HUES64 (cell line): ENCODE measurements at regions not wholly inside any gene's neighbourhood (a gene's known extent, or its start where the extent isn't known, plus 50 kb on each side); places are given as distances from the start of the nearest gene placed in this dataset.
"Not testable (repeated sequence)": the region's sequence is repeated elsewhere in the genome, so short reads cannot be mapped to it uniquely, and the experiment has no call there.

Source experiments
- H3K27ac ChIP-seq: 2 replicates; pipeline ENCODE4 v1.7.0; 2013; ENCODE audit warnings: low read depth, low read length, inconsistent platforms
- H3K27me3 ChIP-seq: 2 replicates; pipeline ENCODE4 v1.6.1; 2013; ENCODE audit warnings: mild to moderate bottlenecking, low read length; ENCODE audit not compliant: insufficient read depth
- H3K36me3 ChIP-seq: 2 replicates; pipeline ENCODE4 v1.6.1; 2013; ENCODE audit warnings: mild to moderate bottlenecking, low read length; ENCODE audit not compliant: insufficient read depth
- H3K4me1 ChIP-seq: 2 replicates; pipeline ENCODE4 v1.6.1; 2013; ENCODE audit warnings: mild to moderate bottlenecking, low read length, moderate library complexity; ENCODE audit not compliant: insufficient read depth
- H3K4me3 ChIP-seq: 2 replicates; pipeline ENCODE4 v1.5.1; 2013; ENCODE audit warnings: mild to moderate bottlenecking, low read length, moderate library complexity
- H3K9ac ChIP-seq: 2 replicates; pipeline ENCODE4 v1.6.1; 2013; ENCODE audit warnings: mild to moderate bottlenecking, low read depth, low read length
- H3K9me3 ChIP-seq: 2 replicates; pipeline ENCODE4 v1.6.1; 2013; ENCODE audit warnings: low read depth, low read length; ENCODE audit not compliant: insufficient read depth
- WGBS: fragments of 150-250, 120-280 bp; methylation state at CpG from one replicate; pipeline ENCODE4 v1.1.7; 2013; ENCODE audit warnings: missing lambda C conversion rate; 5-methylcytosine and 5-hydroxymethylcytosine counted together

GRCh38 chr20:29764922-29765610 lies 1492.4 kb upstream of the DEFB115 start:
- H3K27ac ChIP-seq, H3K27me3 ChIP-seq, H3K9ac ChIP-seq, H3K4me3 ChIP-seq, H3K36me3 ChIP-seq, H3K4me1 ChIP-seq: not testable (repeated sequence)
- 83% methylated on average over 25 of the region's 25 CpGs for WGBS
- H3K9me3 ChIP-seq, result peaks cover 60% of the 10 kb centered on the region

- H3K27ac ChIP-seq, H3K27me3 ChIP-seq, H3K4me1 ChIP-seq, H3K36me3 ChIP-seq, H3K4me3 ChIP-seq, H3K9ac ChIP-seq: not testable (repeated sequence)
- peaks cover 58% of the 10 kb centered on the region for H3K9me3 ChIP-seq
- 35% methylated on average over 2 of the region's 2 CpGs for WGBS
Observed at GRCh38 chr20:29778033-29778432, 1479.4 kb upstream of the DEFB115 start.

GRCh38 chr20:29781217-29781616 lies 1476.2 kb upstream of the DEFB115 start:
- H3K36me3 ChIP-seq, H3K4me1 ChIP-seq, H3K9ac ChIP-seq, H3K27me3 ChIP-seq, H3K4me3 ChIP-seq, H3K27ac ChIP-seq: not testable (repeated sequence)
- WGBS, result 75% methylated on average over 7 of the region's 7 CpGs
- peaks cover 65% of the 10 kb centered on the region for H3K9me3 ChIP-seq

GRCh38 chr20:29781891-29782290 lies 1475.6 kb upstream of the DEFB115 start:
- H3K4me1 ChIP-seq, H3K27me3 ChIP-seq, H3K27ac ChIP-seq, H3K9ac ChIP-seq, H3K4me3 ChIP-seq, H3K36me3 ChIP-seq: not testable (repeated sequence)
- WGBS, result 74% methylated on average over 8 of the region's 8 CpGs
- H3K9me3 ChIP-seq, result peaks cover 67% of the 10 kb centered on the region

GRCh38 chr20:29787456-29787855 lies 1470.0 kb upstream of the DEFB115 start:
- H3K27me3 ChIP-seq, H3K4me3 ChIP-seq, H3K27ac ChIP-seq, H3K4me1 ChIP-seq, H3K9ac ChIP-seq, H3K36me3 ChIP-seq: not testable (repeated sequence)
- WGBS, result 81% methylated on average over 16 of the region's 16 CpGs
- peaks cover 64% of the 10 kb centered on the region for H3K9me3 ChIP-seq

GRCh38 chr20:29790510-29790909 lies 1467.0 kb upstream of the DEFB115 start:
- H3K27me3 ChIP-seq, result no peaks in the 10 kb centered on the region
- H3K27ac ChIP-seq, result no peak overlapping the region
- peaks cover 52% of the 10 kb centered on the region for H3K9me3 ChIP-seq

GRCh38 chr20:29831508-29831907 lies 1426.0 kb upstream of the DEFB115 start:
- not testable (repeated sequence) for H3K27ac ChIP-seq, H3K4me3 ChIP-seq, H3K36me3 ChIP-seq, H3K9ac ChIP-seq, H3K27me3 ChIP-seq, H3K4me1 ChIP-seq
- 75% methylated on average over 4 of the region's 4 CpGs for WGBS
- H3K9me3 ChIP-seq, result peaks cover 70% of the 10 kb centered on the region

More at GRCh38 chr20:29790510-29790909, 1467.0 kb upstream of the DEFB115 start:
- no peak overlapping the region for H3K9ac ChIP-seq
- H3K36me3 ChIP-seq, result no peaks in the 10 kb centered on the region
- H3K4me1 ChIP-seq, result no peaks in the 10 kb centered on the region
- no peak overlapping the region for H3K4me3 ChIP-seq

GRCh38 chr20:29868014-29868413 lies 1389.5 kb upstream of the DEFB115 start:
- H3K9me3 ChIP-seq, result peaks cover 75% of the 10 kb centered on the region
- H3K4me3 ChIP-seq, H3K4me1 ChIP-seq, H3K9ac ChIP-seq, H3K36me3 ChIP-seq, H3K27me3 ChIP-seq, H3K27ac ChIP-seq: not testable (repeated sequence)
- WGBS, result 64% methylated on average over 6 of the region's 6 CpGs

GRCh38 chr20:29868688-29869087 lies 1388.8 kb upstream of the DEFB115 start:
- not testable (repeated sequence) for H3K27ac ChIP-seq, H3K27me3 ChIP-seq, H3K4me1 ChIP-seq, H3K4me3 ChIP-seq, H3K9ac ChIP-seq, H3K36me3 ChIP-seq
- H3K9me3 ChIP-seq, result peaks cover 80% of the 10 kb centered on the region
- 83% methylated on average over 4 of the region's 4 CpGs for WGBS

GRCh38 chr20:29871816-29872215 lies 1385.6 kb upstream of the DEFB115 start:
- WGBS, result 55% methylated on average over 2 of the region's 2 CpGs
- H3K36me3 ChIP-seq, H3K4me1 ChIP-seq, H3K27me3 ChIP-seq, H3K27ac ChIP-seq, H3K4me3 ChIP-seq, H3K9ac ChIP-seq: not testable (repeated sequence)
- H3K9me3 ChIP-seq, result peaks cover 80% of the 10 kb centered on the region

GRCh38 chr20:29873946-29874345 lies 1383.5 kb upstream of the DEFB115 start:
- H3K36me3 ChIP-seq, result no peaks in the 10 kb centered on the region
- no peak overlapping the region for H3K9ac ChIP-seq
- no peak overlapping the region for H3K27ac ChIP-seq
- WGBS, result 90% methylated on average over 28 of the region's 28 CpGs
- H3K4me1 ChIP-seq, result no peaks in the 10 kb centered on the region
- peaks cover 3% of the 10 kb centered on the region for H3K27me3 ChIP-seq
- peak overlapping the region; percentile 39; the same call in 1 of the 2 replicates for H3K4me3 ChIP-seq
- H3K9me3 ChIP-seq, result peaks cover 80% of the 10 kb centered on the region
